RPMI7951 (cell line): ENCODE measurements at regions not wholly inside any gene's neighbourhood (a gene's known extent, or its start where the extent isn't known, plus 50 kb on each side); places are given as distances from the start of the nearest gene placed in this dataset.

Source experiments
- DNase-seq: peaks from one replicate; pipeline ENCODE4 v3.0.0-alpha.2; 2012; ENCODE audit warnings: low read depth

DNA sequence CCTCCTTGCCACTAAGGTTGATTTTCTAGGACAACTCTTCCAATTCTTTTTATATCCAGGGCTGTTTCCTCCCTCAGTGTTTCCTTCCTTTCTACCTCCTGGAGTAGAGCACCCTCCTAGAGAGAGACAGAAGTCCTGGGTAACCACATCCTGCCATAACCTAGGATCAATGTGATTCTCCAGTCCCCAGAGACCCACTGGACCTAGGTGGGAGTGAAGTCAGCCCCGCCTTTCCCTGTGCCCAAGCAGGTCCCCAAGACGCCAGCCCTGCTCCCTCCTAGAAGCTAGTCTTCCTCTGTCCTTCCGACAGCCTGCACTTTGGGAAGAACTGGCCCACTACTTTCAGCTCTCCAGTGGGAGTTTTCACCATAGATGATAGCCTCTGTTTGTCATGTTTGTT lies 166.8 kb upstream of the PLEKHG7 start:
- no peak for DNase-seq

DNA sequence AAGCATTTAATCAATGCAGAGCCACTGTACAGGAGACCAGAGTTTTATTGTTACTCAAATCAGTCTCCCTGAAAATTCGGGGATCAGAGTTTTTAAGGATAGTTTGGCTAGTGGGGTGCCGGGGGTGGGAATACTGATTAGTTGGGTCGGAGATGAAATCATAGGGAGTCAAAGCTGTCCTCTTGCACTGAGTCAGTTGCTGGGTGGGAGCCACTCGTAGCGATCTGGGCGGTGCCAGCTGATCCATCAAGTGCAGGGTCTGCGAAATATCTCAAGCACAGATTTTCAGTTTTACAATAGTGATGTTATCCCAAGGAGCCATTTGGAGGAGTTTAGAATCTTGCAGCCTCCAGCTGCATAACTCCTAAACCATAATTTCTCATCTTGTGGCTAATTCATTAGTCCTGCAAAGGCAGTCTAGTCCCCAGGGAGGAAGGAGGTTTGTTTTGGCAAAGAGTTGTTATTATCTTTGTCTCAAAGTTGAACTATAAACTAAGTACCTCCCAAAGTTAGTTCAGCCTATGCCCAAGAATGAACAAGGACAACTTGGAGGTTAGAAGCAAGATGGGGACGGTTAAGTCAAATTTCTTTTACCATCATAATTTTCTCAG lies 169.4 kb upstream of the PLEKHG7 start:
- DNase-seq = no peak

DNA sequence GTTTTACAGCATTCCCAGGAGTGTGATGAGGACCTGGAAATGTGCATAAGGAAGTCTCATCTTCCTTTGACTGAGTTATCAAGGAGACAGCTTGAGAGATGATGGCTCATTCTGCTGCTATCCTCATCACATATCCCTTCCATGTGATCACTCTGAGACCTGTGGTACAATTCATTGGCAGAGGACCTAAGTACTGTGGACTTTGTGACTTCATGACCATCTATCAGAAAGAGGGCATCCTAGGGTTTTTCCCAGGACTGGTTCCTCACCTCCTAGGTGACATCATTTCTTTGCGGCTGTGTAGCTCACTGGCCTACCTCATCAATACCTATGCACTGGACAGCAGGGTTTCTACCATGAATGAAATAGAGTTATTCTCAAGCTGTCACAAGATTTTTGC lies 172.1 kb upstream of the PLEKHG7 start:
- DNase-seq = no peak

DNA sequence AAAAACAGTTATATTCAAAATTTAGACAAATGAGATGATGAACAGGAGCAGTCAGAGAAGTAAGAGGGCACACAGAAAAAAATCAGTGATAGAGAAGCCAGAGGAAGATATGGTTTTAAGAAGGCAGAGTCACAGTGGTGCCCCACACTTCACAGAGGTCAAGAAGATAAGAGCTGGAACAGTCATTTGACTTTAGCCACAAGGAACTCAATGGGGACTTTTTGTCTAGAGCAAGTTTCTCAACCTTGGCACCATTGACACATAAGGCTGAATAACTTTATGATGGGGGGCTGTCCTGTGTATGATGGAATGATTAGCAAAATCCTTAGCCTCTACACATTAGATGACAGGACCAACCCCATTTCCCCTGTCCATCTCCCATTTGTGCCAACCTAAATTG lies 172.8 kb upstream of the PLEKHG7 start:
- no peak for DNase-seq

DNA sequence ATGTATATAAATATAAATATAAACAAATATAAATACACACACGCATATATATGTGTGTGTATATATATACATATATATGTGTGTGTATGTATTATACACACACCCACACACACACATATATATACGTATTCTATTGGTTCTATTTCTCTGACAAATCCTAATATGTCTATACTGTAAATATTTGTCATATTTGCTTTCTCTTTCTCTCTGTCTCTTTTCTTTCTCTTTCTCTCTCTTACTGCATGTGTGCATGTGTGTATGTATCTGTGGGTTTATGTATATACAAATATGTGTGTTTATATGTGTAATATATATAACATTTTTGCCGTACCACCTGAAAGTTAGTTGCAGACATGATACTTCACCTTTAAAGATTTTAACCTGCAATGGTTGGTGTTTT lies 174.2 kb upstream of the PLEKHG7 start:
- DNase-seq = no peak

DNA sequence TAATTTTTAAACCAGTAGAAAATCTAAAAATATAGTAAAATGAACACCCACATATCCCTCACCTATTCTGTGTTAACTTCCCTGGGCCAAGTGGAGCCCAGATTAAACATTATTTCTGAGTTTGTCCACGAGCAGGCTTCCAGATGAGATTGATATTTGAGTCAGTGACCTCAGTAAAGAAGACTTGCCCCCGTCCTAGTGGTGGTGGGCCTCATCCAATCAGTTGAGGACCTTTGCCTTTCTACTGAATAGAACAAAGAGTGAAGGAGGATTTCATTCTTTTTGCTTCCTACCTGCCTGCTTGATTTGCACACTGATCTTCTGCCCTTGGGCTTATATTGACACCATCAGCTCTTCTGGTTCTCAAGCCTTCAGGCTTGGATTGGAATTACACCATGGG lies 174.7 kb upstream of the PLEKHG7 start:
- DNase-seq = no peak

DNA sequence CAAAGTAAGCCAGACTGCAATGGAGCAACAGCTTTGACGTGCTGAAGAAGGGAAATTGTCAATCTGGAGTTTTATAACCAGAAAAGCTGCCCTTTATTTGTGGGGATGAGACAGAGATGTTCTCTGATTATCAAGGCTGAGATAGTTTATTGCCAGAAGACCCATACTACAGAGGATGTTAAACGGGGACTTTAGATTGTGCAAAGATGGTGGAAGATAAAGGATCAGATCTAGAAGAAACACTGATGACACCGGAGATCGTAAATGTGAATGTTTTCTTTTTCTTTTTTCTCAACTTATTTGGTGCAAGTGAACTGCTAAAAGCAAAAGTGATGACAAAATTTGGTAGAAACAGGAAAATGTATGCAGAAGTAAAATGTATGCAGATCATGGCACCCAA lies 178.3 kb upstream of the PLEKHG7 start:
- no peak for DNase-seq

DNA sequence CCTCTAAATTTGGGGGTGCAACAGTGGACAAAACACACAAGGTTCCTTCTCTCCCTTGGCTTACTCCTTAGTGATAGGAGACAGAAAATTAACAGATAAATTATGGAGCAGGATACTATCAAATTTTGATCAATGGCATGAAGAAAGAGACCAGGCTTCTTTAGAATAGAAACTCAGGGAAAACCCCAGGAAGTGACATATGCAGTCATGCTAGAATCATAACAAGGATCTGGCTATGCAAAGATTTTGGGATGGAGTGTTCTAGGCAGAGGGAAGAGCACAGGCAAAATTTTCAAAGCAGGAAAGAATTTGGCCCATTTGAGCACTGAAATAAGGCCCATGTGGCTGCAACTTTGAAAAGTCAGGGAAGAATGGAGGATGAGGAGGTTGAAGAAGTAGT lies 182.3 kb upstream of the PLEKHG7 start:
- DNase-seq = no peak

DNA sequence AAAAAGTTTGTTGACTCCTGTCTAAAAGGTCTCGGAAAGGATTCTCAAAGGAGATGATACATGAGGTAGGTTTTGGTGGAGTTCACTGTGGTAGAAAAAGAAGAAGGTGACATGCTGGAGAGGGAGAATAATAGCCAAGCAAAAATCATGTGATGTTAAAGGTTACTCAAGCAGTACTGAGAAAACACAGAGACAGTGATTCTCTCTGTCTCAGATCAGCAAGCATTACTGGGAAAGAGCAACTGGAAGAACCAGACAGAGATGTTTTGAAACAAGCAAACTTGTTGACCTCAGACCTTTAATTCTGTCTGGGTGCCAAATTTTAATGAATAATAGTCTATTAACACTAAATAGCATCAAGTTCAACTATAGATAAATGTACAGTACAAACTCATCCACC lies 183.5 kb upstream of the PLEKHG7 start:
- DNase-seq = no peak

DNA sequence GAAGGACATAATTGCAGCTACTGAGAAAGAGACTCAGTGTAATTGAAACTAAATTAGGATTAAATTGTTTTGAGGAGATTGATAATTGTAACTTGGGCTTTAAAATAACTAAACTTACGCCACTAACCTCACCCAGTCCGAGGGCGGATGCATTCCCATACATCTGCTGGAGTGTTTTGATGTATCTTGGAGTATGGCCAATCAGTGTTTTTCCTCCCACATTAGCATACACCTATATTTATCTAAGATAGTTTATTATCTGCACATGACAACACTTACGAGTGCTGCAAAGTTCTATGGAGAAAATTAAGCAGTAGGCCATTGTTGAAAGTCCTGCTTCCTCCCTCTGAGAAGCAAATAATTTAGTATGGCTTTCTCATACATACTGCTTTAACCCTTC lies 184.7 kb upstream of the PLEKHG7 start:
- DNase-seq = no peak

DNA sequence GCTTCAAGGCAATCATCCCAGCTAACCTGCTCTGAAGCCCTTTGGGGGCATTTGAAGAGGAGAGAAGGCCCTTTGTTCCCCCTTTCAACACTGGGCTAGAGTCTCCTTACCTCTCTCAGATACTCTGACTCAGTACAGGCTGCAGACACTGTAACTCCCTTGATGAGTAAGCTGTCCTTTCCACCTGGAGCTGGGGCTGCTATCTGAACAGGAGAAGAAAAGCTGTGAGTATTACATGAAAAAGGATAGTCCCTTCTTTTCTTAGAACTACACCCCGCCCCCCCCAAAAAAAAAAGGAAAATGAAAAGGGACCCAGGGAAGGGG lies 186.6 kb upstream of the PLEKHG7 start:
- no peak for DNase-seq

DNA sequence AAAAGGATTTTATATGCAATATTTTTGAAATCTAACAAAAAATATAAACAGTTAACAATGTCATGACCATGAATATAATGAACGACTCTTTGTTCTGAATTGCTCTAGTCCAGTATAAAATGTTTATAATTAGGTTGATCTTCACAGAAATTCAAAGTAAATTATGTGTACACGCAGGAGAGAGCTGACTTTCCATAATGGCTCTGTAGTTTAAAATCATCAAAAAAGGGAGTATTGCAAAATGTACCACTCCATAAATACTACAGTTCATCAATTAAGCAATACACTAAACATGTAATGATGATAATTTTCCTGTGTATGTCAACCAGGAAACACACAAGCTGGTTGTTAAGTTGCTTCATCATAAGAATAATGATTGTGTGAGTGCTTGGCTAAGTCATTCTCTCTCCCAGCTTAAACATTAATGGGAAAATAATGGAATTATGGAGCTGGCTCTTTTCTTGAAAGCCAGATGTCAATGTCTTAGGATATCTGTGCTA lies 189.5 kb upstream of the PLEKHG7 start:
- no peak for DNase-seq

DNA sequence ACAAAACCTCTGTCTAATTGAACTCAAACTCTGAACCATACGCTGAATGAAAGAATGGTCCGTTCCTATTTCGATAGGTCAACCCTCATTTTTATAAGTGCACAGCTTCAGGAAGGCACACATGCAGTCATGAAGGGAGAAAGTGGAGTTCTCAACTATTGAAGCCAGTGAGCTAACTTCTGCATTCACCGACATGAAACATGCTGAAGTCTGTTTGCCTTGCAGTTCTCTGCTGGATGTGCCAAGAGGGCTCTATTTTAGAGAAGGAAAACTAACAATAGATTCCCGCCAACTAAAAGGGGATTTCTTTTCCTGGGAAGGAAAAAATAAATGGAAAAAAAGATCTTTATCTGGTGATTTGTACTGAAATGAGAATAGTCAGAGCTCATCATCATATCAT lies 191.0 kb upstream of the PLEKHG7 start:
- no peak for DNase-seq

DNA sequence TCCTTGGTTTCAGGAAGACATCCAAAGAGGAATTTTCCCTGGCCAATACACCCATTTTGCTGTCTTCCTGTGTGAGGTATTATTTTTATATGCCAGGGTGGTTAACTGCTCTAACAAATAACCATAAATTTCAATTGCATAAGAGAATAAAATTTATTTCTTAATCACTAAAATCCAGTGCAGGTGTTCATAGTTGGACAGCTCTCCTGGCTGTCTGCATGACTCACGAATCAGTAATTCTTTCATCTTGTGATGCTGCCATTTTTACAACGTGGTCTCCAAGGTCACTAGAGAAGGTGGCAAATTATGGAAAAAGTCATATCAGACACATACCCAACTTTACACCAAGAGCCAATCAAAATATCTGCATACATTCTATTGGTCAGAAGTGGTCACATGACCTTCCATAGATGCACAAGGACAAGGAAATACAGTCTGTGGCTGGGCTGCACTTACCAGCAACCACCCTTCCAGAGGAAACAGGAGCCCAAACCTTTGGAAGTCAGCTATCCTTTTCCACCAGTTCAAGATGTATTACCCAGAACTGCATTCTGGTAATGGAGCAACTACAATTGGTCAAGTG lies 193.5 kb upstream of the PLEKHG7 start:
- DNase-seq = no peak

DNA sequence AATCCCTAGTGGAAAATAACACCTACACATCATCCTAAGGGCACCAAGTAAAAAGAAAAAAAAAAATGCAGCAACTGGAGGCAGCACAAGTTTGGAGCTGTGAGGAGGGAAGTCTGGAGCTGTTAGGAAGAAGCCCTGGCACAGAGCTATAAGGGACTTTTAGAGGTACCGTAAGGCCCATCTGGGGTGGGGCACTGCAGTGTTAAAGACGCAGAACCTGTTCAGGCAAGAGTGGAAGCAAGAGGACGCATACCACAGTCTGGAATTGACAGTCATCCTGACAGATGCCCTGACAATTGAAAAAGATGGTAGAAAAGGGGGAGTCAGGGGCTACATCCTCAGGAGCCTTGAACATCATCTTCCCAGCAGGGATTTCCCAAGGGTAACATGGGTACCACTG lies 195.9 kb upstream of the PLEKHG7 start:
- DNase-seq = no peak

DNA sequence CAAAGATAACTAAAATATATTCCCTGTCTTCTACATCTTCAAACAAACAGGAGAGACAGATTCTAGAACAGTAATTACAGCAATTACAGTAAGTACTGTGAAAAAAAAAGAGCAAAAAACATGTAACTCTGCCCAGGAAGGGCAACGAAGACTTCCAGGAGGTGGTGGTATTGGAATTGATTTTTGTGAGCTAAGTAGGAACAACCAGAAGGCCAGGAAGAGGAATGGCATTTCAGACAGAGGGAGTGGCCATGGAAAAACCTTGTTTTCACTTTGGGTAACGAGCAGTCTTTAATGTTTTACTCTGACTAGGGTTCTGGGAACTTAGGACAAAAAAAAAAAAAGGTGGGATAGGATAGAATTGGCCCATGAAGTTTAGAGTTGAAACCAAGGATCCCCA lies 196.3 kb upstream of the PLEKHG7 start:
- DNase-seq = peak; percentile 8

DNA sequence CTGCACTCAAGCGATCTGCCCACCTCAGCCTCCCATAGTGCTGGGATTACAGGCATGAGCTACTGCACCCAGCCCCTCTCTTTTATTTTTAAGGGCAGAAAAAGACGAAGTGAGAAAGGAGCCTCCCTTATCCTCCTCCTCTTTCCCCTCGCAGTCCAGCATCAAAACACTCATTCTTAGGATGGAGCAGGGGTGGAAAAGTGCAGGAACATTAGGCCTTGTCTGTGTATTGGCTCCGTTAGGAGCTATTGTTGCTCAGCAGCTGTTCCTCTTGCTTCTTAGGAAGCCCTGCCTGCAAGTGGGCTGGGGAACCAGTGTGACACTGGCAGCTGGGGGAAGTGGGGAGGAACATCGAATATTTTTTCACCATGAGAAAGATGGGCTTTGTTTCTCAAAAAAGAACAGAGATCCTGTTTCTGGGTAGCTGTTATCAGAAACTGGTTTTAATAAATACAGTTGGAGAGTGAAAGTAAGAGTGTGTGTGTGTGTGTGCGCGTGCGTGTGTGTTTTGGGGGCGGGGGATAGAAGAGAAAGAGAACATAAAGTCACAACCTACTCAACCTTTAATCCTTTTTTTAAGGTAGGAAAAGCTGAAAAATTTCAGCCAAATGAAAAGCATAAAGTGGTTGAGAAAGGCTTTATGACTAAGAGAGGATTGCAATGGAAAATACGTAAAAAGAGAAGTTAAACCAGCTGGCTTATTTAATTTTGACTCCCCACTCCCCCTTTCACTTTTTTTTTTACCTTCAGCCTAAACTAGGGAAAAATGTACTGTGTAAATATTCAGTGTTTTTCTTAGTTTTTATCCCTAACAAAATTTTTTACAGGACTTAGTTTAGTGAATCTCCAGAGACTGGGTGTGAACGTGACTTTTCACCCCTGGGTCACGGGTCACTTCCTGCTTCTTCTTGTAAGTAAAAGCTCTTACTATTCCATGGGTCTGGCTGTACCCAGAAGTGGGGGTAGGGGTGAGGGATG lies 197.2 kb upstream of the PLEKHG7 start:
- DNase-seq = peak; percentile 35

DNA sequence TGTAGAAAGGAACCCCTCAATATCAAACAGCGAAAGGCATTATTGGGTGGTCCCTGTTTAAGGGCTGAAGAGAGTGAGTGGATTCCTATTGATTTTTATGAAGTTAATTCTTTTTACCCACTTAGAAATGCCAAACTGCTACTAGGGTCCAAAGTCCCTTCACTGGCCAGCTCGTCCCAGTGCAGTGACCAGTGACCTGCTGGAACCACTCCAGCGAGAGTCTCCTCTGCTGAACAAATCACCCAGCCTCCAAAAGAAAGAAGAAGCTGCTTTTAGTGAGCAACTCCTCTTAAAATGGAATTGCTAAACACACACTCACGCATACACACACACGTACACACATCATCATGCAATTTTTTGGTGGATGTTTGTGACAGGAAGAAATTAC lies 198.2 kb upstream of the PLEKHG7 start:
- DNase-seq = no peak

DNA sequence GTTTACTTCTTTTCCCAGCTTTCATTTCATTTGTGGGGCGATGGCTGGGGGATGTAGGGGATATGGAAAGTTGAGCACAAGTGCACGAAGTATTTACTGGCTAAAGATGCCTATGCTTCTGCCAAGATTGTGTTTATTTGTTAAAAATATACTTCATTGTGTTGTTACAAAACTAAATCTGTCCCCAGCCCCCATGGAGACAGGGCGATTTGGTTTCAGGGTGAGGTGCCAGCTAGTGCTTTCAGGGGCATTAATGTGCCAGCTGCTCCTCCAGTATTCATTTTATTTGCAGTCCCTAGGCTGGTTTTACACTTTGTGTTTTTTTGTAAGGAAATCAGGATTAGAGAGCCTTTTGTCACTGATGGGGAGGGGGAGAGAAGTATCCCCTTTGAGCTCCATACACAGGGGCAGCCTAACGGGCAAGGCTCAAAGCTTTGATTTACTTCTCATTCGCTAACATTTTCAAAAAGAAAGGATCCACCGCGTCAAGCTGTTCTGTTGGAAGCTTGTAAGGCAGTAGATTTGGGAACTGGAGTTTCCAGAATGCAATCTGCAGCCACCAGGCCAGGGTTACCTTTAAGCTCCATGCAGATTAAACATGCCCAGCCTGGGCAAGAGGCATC lies 198.7 kb upstream of the PLEKHG7 start:
- DNase-seq = no peak

DNA sequence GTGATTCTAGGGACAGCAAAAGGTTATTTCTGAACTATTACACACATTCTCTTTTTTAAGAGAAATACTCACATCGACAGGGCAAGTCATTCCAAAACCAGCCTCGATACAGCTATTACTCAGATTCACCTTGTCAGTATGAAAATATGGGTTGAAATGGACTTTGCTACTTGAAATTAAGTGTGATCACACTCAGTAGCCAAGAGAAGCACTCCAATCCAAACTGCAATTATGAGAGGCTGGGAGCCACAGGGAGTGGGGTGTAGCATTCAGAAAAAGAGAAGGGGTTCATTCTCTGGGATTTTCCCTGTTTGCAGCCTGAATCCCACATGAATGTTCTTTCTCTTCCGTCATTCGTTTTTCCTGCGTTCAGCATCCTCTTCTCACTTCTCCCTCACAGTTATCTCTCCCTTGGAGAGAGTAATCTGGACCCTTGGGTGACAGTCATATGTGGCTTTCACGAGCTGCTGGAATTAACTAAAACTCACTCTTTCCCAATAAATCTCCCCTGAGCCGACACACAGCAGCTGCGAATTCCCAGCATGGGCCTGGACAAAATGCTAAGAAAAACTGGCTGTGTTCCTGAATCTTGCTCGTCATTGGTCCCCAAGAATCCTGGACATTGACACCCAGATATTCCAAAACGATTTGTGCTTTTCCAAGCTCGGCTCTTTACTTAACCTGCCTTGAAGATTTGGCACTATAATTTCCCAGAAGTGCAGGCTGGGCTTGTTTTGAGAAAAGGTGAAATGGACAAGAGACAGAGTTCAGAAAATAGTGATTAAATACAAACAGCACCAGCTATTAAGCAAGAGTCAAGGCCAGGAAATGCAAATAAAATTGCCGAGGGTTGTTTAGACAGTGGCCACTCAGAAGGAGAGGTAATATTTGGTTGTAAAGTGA lies 199.5 kb upstream of the PLEKHG7 start:
- DNase-seq = no peak

DNA sequence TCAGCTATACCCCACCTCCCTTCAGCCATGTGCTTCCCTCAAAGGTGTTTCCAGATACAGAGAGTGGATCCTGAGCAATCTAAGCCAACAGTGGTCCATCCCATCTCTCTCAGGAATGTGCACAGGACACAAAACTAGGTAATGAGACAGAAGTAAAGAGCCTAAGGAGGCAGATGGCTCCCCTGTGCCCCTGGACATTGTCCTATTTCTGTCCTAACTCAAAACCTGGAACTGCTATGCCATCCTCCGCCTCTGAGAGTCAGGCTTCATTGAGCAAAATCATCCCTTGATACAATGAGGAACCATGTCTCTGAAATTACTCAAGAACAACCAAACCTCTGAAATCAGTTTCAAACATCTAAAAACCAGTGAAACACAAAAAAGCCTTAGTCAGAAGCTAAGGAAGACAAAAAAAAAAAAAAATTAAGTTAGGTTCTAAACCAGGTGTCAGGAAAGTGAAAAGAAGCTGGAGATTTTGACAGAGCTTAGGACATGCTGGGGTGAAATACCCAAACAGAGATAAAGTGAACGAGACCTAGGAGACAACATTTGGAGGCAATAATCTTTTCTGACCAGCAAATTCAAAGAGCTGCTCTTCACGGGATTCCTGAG lies 200.3 kb upstream of the PLEKHG7 start:
- DNase-seq = no peak
